H1 (cell line): ENCODE measurements at regions not wholly inside any gene's neighbourhood (a gene's known extent, or its start where the extent isn't known, plus 50 kb on each side); places are given as distances from the start of the nearest gene placed in this dataset.

Source experiments
- CTCF ChIA-PET: fragments of 300-600 bp; sonication (Branson Sonifier 250); formaldehyde crosslinking; loops from one replicate; lab custom pipeline; 2021; ENCODE audit not compliant: partially characterized antibody; lab: Charles Lee
- POLR2A ChIA-PET: fragments of 300-600 bp; sonication (Branson Sonifier 250); formaldehyde crosslinking; loops from one replicate; lab custom pipeline; 2021; ENCODE audit warnings: inconsistent platforms; ENCODE audit not compliant: partially characterized antibody; lab: Charles Lee
- DNase-seq, 2 experiments: peaks; one replicate each; pipeline versions ENCODE4 v3.0.0 to v3.0.0-alpha.2; 2010 to 2022; ENCODE audit warnings: low spot score in 2 of 2, low read depth in 1 of 2, mixed read lengths in 1 of 2
- FAIRE-seq: peaks from 2 replicates; lab custom pipeline; 2011; peaks lifted over from hg19 to GRCh38; lab: Jason Lieb, UNC
- H2AFZ ChIP-seq: 2 replicates; pipeline ENCODE4 v1.8.1; 2012; ENCODE audit warnings: low read length, inconsistent platforms
- H2AK5ac ChIP-seq: 2 replicates; pipeline ENCODE4 v1.6.1; 2013; ENCODE audit warnings: low read depth, low read length
- H2BK120ac ChIP-seq: replicated peaks from 2 replicates; pipeline ENCODE3; 2013; ENCODE audit warnings: low read depth, low read length, inconsistent platforms
- H2BK12ac ChIP-seq: 2 replicates; pipeline ENCODE4 v1.6.1; 2013; ENCODE audit warnings: low read depth, low read length
- H2BK15ac ChIP-seq: 2 replicates; pipeline ENCODE4 v1.6.1; 2013; ENCODE audit warnings: low read length
- H2BK20ac ChIP-seq: 2 replicates; pipeline ENCODE4 v1.6.1; 2013; ENCODE audit warnings: low read length
- H2BK5ac ChIP-seq: 2 replicates; pipeline ENCODE4 v1.6.1; 2013; ENCODE audit warnings: low read depth, low read length
- H3K14ac ChIP-seq: 2 replicates; pipeline ENCODE4 v1.6.1; 2013; ENCODE audit warnings: inconsistent platforms; ENCODE audit not compliant: insufficient read length
- H3K18ac ChIP-seq: 2 replicates; pipeline ENCODE4 v1.6.1; 2013; ENCODE audit warnings: low read length; ENCODE audit errors: extremely low read depth
- H3K23ac ChIP-seq: 2 replicates; pipeline ENCODE4 v1.6.1; 2013; ENCODE audit warnings: inconsistent platforms; ENCODE audit not compliant: insufficient read length
- H3K23me2 ChIP-seq: 2 replicates; pipeline ENCODE4 v1.6.1; 2013; ENCODE audit warnings: low read depth, low read length
- H3K27ac ChIP-seq: 2 replicates; pipeline ENCODE4 v1.6.1; 2011; ENCODE audit warnings: low read depth, low read length, inconsistent platforms
- H3K27me3 ChIP-seq, 4 experiments: replicated peaks in 1 of 4; 1 replicate in 1 of 4; 2 replicates in 3 of 4; pipeline versions ENCODE4 v1.6.1 to v1.8.1; 2011 to 2013; ENCODE audit warnings: low read length in 3 of 4, mild to moderate bottlenecking in 3 of 4, inconsistent platforms in 2 of 4, mixed read lengths in 2 of 4, moderate library complexity in 1 of 4; ENCODE audit not compliant: control insufficient read depth in 3 of 4, insufficient read depth in 3 of 4; ENCODE audit errors: extremely low read depth in 1 of 4
- H3K36me3 ChIP-seq, 4 experiments: 2 replicates each; pipeline versions ENCODE4 v1.6.1 to v1.8.1; 2011 to 2013; ENCODE audit warnings: mild to moderate bottlenecking in 4 of 4, low read length in 3 of 4, moderate library complexity in 2 of 4, control low read depth in 1 of 4, inconsistent platforms in 1 of 4; ENCODE audit not compliant: insufficient read depth in 4 of 4, control insufficient read depth in 2 of 4
- H3K4ac ChIP-seq: replicated peaks from 2 replicates; pipeline ENCODE3; 2013; ENCODE audit warnings: low read length, low read depth, mixed read lengths, inconsistent platforms; ENCODE audit not compliant: insufficient read length
- H3K4me1 ChIP-seq, 4 experiments: replicated peaks in 1 of 4; 1 replicate in 1 of 4; 2 replicates in 3 of 4; pipeline versions ENCODE4 v1.6.1 to v1.8.1; 2011 to 2013; ENCODE audit warnings: low read length in 3 of 4, inconsistent platforms in 2 of 4, mixed read lengths in 1 of 4; ENCODE audit not compliant: insufficient read depth in 4 of 4, control insufficient read depth in 3 of 4
- H3K4me2 ChIP-seq, 2 experiments: 2 replicates each; pipeline versions ENCODE4 v1.6.1 to v1.8.1; 2011 to 2013; ENCODE audit warnings: low read depth in 2 of 2, low read length in 2 of 2, control low read depth in 1 of 2, inconsistent platforms in 1 of 2, mild to moderate bottlenecking in 1 of 2; ENCODE audit not compliant: insufficient read depth in 1 of 2
- H3K4me3 ChIP-seq, 4 experiments: fragments of 200-600, 300-600 bp in 1 of 4; sonication (generic), shearing (Covaris generic), sonication (Bioruptor Twin) in 1 of 4; 2 replicates each; pipeline versions ENCODE4 v1.5.1 to v1.8.1; 2011 to 2016; ENCODE audit warnings: low read length in 4 of 4, low read depth in 3 of 4, control low read depth in 2 of 4, inconsistent platforms in 2 of 4, mild to moderate bottlenecking in 2 of 4, mixed read lengths in 1 of 4, moderate library complexity in 1 of 4; ENCODE audit not compliant: insufficient read depth in 2 of 4; ENCODE audit errors: extremely low read depth in 1 of 4
- H3K56ac ChIP-seq: replicated peaks from 2 replicates; pipeline ENCODE3; 2013; ENCODE audit warnings: low read depth, mild to moderate bottlenecking, mixed read lengths, low read length, inconsistent platforms; ENCODE audit not compliant: insufficient read length
- H3K79me1 ChIP-seq: 2 replicates; pipeline ENCODE4 v1.6.1; 2013; ENCODE audit warnings: low read depth, low read length, control low read depth
- H3K79me2 ChIP-seq, 2 experiments: 2 replicates each; pipeline versions ENCODE4 v1.6.1 to v1.8.1; 2012 to 2013; ENCODE audit warnings: low read length in 2 of 2, mild to moderate bottlenecking in 2 of 2, inconsistent platforms in 1 of 2; ENCODE audit not compliant: insufficient read depth in 2 of 2, control insufficient read depth in 1 of 2
- H3K9ac ChIP-seq, 4 experiments: replicated peaks in 1 of 4; 1 replicate in 1 of 4; 2 replicates in 3 of 4; pipeline versions ENCODE4 v1.6.1 to v1.8.1; 2011 to 2013; ENCODE audit warnings: low read depth in 3 of 4, low read length in 3 of 4, control low read depth in 2 of 4, mild to moderate bottlenecking in 2 of 4, moderate library complexity in 2 of 4, inconsistent platforms in 1 of 4; ENCODE audit errors: extremely low read depth in 1 of 4
- H3K9me3 ChIP-seq, 2 experiments: 2 replicates each; pipeline versions ENCODE4 v1.6.1 to v1.8.1; 2012 to 2013; ENCODE audit warnings: mild to moderate bottlenecking in 2 of 2, moderate library complexity in 2 of 2, control low read depth in 1 of 2, inconsistent platforms in 1 of 2, low read depth in 1 of 2, low read length in 1 of 2, mixed read lengths in 1 of 2; ENCODE audit not compliant: insufficient read depth in 2 of 2
- H4K20me1 ChIP-seq, 2 experiments: replicated peaks in 1 of 2; 2 replicates each; pipeline versions ENCODE3 to v1.8.1; 2011 to 2013; ENCODE audit warnings: inconsistent platforms in 2 of 2, low read length in 2 of 2, mild to moderate bottlenecking in 1 of 2; ENCODE audit not compliant: insufficient read depth in 2 of 2, control insufficient read depth in 1 of 2
- H4K5ac ChIP-seq: 2 replicates; pipeline ENCODE4 v1.6.1; 2013; ENCODE audit warnings: low read length, low read depth, mixed read lengths, inconsistent platforms; ENCODE audit not compliant: insufficient read length
- H4K8ac ChIP-seq: 2 replicates; pipeline ENCODE4 v1.8.0; 2013; ENCODE audit warnings: mild to moderate bottlenecking, moderate library complexity, low read length, inconsistent platforms; ENCODE audit not compliant: insufficient read depth; ENCODE audit errors: extremely low read depth
- H4K91ac ChIP-seq: replicated peaks from 2 replicates; pipeline ENCODE3; 2013; ENCODE audit warnings: low read length, mixed read lengths, inconsistent platforms; ENCODE audit not compliant: insufficient read length
- CEBPB ChIP-seq: IDR thresholded peaks from 2 replicates; pipeline ENCODE4 v1.6.1; 2012; ENCODE audit warnings: low read depth, low read length
- CTBP2 ChIP-seq: IDR thresholded peaks from 2 replicates; pipeline ENCODE4 v1.7.0; 2011; ENCODE audit warnings: borderline replicate concordance, mild to moderate bottlenecking, moderate library complexity, mixed read lengths, low read length; ENCODE audit not compliant: insufficient read depth, insufficient read length
- JUN ChIP-seq: IDR thresholded peaks from 2 replicates; pipeline ENCODE4 v1.6.1; 2011; ENCODE audit warnings: low read depth, mild to moderate bottlenecking, improper control_type of control experiment, low read length
- WGBS, 2 experiments: shearing (Covaris generic) in 1 of 2; methylation state at CpG; one replicate each; pipeline versions ENCODE4 v1.1.6 to v1.1.7; 2013 to 2015; ENCODE audit warnings: low lambda C conversion rate in 2 of 2, mixed read lengths in 2 of 2, inconsistent platforms in 1 of 2, low coverage in 1 of 2, missing lambda C conversion rate in 1 of 2; ENCODE audit not compliant: insufficient replicate concordance in 2 of 2, insufficient coverage in 1 of 2, insufficient read length in 1 of 2; ENCODE audit errors: extremely low coverage in 1 of 2, missing lambda C conversion rate in 1 of 2; 5-methylcytosine and 5-hydroxymethylcytosine counted together
- TF ChIP-seq, protein P1 (sequence below): IDR thresholded peaks from 2 replicates; pipeline ENCODE4 v1.6.1; 2012; ENCODE audit warnings: low read length, inconsistent platforms

- TF ChIP-seq CEBPB (no peak), CTBP2 (no peak), JUN (no peak)
- TF ChIP-seq, protein P1, sequence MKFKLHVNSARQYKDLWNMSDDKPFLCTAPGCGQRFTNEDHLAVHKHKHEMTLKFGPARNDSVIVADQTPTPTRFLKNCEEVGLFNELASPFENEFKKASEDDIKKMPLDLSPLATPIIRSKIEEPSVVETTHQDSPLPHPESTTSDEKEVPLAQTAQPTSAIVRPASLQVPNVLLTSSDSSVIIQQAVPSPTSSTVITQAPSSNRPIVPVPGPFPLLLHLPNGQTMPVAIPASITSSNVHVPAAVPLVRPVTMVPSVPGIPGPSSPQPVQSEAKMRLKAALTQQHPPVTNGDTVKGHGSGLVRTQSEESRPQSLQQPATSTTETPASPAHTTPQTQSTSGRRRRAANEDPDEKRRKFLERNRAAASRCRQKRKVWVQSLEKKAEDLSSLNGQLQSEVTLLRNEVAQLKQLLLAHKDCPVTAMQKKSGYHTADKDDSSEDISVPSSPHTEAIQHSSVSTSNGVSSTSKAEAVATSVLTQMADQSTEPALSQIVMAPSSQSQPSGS, result no peak
- TF ChIP-seq, all 59 proteins: peak for 0
- H3K4ac ChIP-seq, result no peak overlapping the region
- H2BK20ac ChIP-seq, result no peak overlapping the region
- WGBS, 2 experiments, result 91% methylated on average over 3 of the region's 3 CpGs; no CpG with 5 or more reads in 1 of the 2 experiments
- H3K79me1 ChIP-seq, result no peaks in the 10 kb centered on the region
- no peak overlapping the region for H3K4me2 ChIP-seq
- H3K4me1 ChIP-seq, result peaks cover 0 to 12% (median 4%) of the 10 kb centered on the region in 4 experiments; a peak in 4 of 7 replicates
- H2BK12ac ChIP-seq, result no peak overlapping the region
- H3K14ac ChIP-seq, result no peak overlapping the region
- no peaks in the 10 kb centered on the region for H3K23me2 ChIP-seq
- H3K23ac ChIP-seq, result no peak overlapping the region
- no peak overlapping the region for H4K8ac ChIP-seq
- no peak overlapping the region for H2BK120ac ChIP-seq
- CTCF ChIA-PET, result interaction anchor here (0.6 kb wide), 1 partner anchor 97 kb away, joined by 3 read pairs; no protein-coding TSS in a partner anchor
- POLR2A ChIA-PET, result no interaction called here
- no peak overlapping the region for H2BK5ac ChIP-seq
- H2AK5ac ChIP-seq, result no peak overlapping the region
- H3K9me3 ChIP-seq, result no peaks in the 10 kb centered on the region
- no peak overlapping the region for H2BK15ac ChIP-seq
- DNase-seq (no peak), FAIRE-seq (no peak)
- no peak overlapping the region for H3K27ac ChIP-seq
- no peaks in the 10 kb centered on the region for H3K79me2 ChIP-seq
- H2AFZ ChIP-seq, result no peak overlapping the region
- H3K9ac ChIP-seq, result no peak overlapping the region
- no peaks in the 10 kb centered on the region for H3K27me3 ChIP-seq
- H3K18ac ChIP-seq, result no peak overlapping the region
- no peaks in the 10 kb centered on the region for H4K20me1 ChIP-seq
- no peak overlapping the region for H3K56ac ChIP-seq
- no peak overlapping the region for H3K4me3 ChIP-seq
- H4K5ac ChIP-seq, result no peak overlapping the region
- H4K91ac ChIP-seq, result no peak overlapping the region
- H3K36me3 ChIP-seq, result no peaks in the 10 kb centered on the region
Observed at GRCh38 chr6:113358063-113358583, 499.0 kb upstream of the MARCKS start.
